CD4-positive, alpha-beta T cell treated with Interferon alpha-2 for 1 hour (primary cell): ENCODE measurements at regions not wholly inside any gene's neighbourhood (a gene's known extent, or its start where the extent isn't known, plus 50 kb on each side); places are given as distances from the start of the nearest gene placed in this dataset.
"Not testable (repeated sequence)": the region's sequence is repeated elsewhere in the genome, so short reads cannot be mapped to it uniquely, and the experiment has no call there.

Source experiments
- DNase-seq, 2 donors: peaks; one replicate each; pipeline ENCODE4 v3.0.0-alpha.2; 2020 to 2022

- DNase-seq = no peak
Measured at GRCh38 chr13:109428146-109428545, 358.2 kb downstream of the IRS2 start.

- no peak for DNase-seq
Measured at GRCh38 chr13:109427695-109428094, 358.7 kb downstream of the IRS2 start.

- DNase-seq = no peak
Measured at GRCh38 chr13:109427148-109427547, 359.2 kb downstream of the IRS2 start.

GRCh38 chr13:109426690-109426990 lies 359.7 kb downstream of the IRS2 start:
- no peak for DNase-seq

- no peak for DNase-seq
Measured at GRCh38 chr13:109425821-109426689, 360.3 kb downstream of the IRS2 start.

- no peak for DNase-seq
Measured at GRCh38 chr13:109422161-109422560, 364.2 kb downstream of the IRS2 start.

- no peak for DNase-seq
Measured at GRCh38 chr13:109419896-109420295, 366.5 kb downstream of the IRS2 start.

GRCh38 chr13:109418111-109418510 lies 368.3 kb downstream of the IRS2 start:
- no peak for DNase-seq

GRCh38 chr13:109416001-109416400 lies 370.4 kb downstream of the IRS2 start:
- no peak for DNase-seq

GRCh38 chr13:109415057-109415456 lies 371.3 kb downstream of the IRS2 start:
- DNase-seq = no peak

GRCh38 chr13:109412283-109412901 lies 374.0 kb downstream of the IRS2 start:
- no peak for DNase-seq

- no peak for DNase-seq
Measured at GRCh38 chr13:109410868-109411267, 375.5 kb downstream of the IRS2 start.

- no peak for DNase-seq
Measured at GRCh38 chr13:109408591-109409382, 377.6 kb downstream of the IRS2 start.

- no peak for DNase-seq
Measured at GRCh38 chr13:109406376-109406992, 379.9 kb downstream of the IRS2 start.

GRCh38 chr13:109403012-109403421 lies 383.4 kb downstream of the IRS2 start:
- no peak for DNase-seq

- DNase-seq = no peak
Measured at GRCh38 chr13:109401891-109402290, 384.5 kb downstream of the IRS2 start.

GRCh38 chr13:109401307-109401706 lies 385.1 kb downstream of the IRS2 start:
- no peak for DNase-seq

- DNase-seq = no peak
Measured at GRCh38 chr13:109400624-109401257, 385.6 kb downstream of the IRS2 start.

- peak in 1 of 2 donors; percentile 9 for DNase-seq
Measured at GRCh38 chr13:109400209-109400608, 386.2 kb downstream of the IRS2 start.

GRCh38 chr13:109398071-109398470 lies 388.3 kb downstream of the IRS2 start:
- not testable (repeated sequence) for DNase-seq

- DNase-seq = no peak
Measured at GRCh38 chr13:109397285-109397684, 389.1 kb downstream of the IRS2 start.

GRCh38 chr13:109396266-109396665 lies 390.1 kb downstream of the IRS2 start:
- no peak for DNase-seq

GRCh38 chr13:109395014-109395413 lies 391.4 kb downstream of the IRS2 start:
- no peak for DNase-seq
